Heart left ventricle (tissue), 16 donors: ENCODE measurements at regions not wholly inside any gene's neighbourhood (a gene's known extent, or its start where the extent isn't known, plus 50 kb on each side); places are given as distances from the start of the nearest gene placed in this dataset.

ENCODE experiments used
- ATAC-seq, 4 donors: fragments of 200-7000 bp; cut with Tn5 transposase; one replicate each; pipeline ENCODE4 v1.9.1; 2020 to 2022; ENCODE audit warnings: moderate library complexity in 4 of 4, mild to moderate bottlenecking in 3 of 4, moderate number of reproducible peaks in 1 of 4
- DNase-seq, 5 donors: peaks; one replicate each; pipeline ENCODE4 v3.0.0-alpha.2; 2020
- H3K27ac ChIP-seq, 12 donors: fragments of 200-600 bp; sonication (generic) in 4 of 12; one replicate each; pipeline versions ENCODE4 v1.5.0 to v1.8.0; 2016 to 2022; ENCODE audit warnings: mild to moderate bottlenecking in 2 of 12
- H3K27me3 ChIP-seq, 9 donors: fragments of 200-600 bp; sonication (generic) in 2 of 9; one replicate each; pipeline versions ENCODE4 v1.5.1 to v1.8.0; 2016 to 2022; ENCODE audit warnings: mild to moderate bottlenecking in 3 of 9
- H3K36me3 ChIP-seq, 9 donors: fragments of 200-600 bp; sonication (generic) in 2 of 9; one replicate each; pipeline versions ENCODE4 v1.5.0 to v1.8.0; 2018 to 2022; ENCODE audit warnings: mild to moderate bottlenecking in 2 of 9
- H3K4me1 ChIP-seq, 12 donors: fragments of 200-600 bp; sonication (generic) in 4 of 12; one replicate each; pipeline versions ENCODE4 v1.5.0 to v1.8.0; 2016 to 2022; ENCODE audit warnings: mild to moderate bottlenecking in 3 of 12
- H3K4me3 ChIP-seq, 12 donors: fragments of 200-600 bp; sonication (generic) in 4 of 12; one replicate each; pipeline versions ENCODE4 v1.5.0 to v1.8.0; 2017 to 2022; ENCODE audit warnings: mild to moderate bottlenecking in 9 of 12, moderate library complexity in 4 of 12
- H3K9me3 ChIP-seq, 12 donors: fragments of 200-600 bp; sonication (generic) in 4 of 12; one replicate each; pipeline versions ENCODE4 v1.5.0 to v1.8.0; 2016 to 2022; ENCODE audit warnings: mild to moderate bottlenecking in 1 of 12
- POLR2A ChIP-seq, 2 donors: fragments of 450-650 bp; IDR thresholded peaks; one replicate each; pipeline ENCODE4 v1.6.1; 2017; ENCODE audit warnings: antibody characterized with exemption in 2 of 2, mild to moderate bottlenecking in 2 of 2, moderate library complexity in 2 of 2
- WGBS, 4 donors: extraction: QIAGEN DNeasy Blood & Tissue Kit in 2 of 4; methylation state at CpG; one replicate each; pipeline versions ENCODE4 v1.1.5 to v1.1.7; 2013 to 2018; 5-methylcytosine and 5-hydroxymethylcytosine counted together
- intact Hi-C, 10 donors: fragments of 100-400 bp; cut with DNase I; formaldehyde crosslinking; loops; one replicate each; pipeline versions ENCODE4 v1.11.1 to v1.14.2; 2022
- TF ChIP-seq, protein P1 (sequence below), 12 donors: fragments of 200-600 bp; sonication (generic) in 4 of 12; IDR thresholded peaks; one replicate each; pipeline versions ENCODE4 v1.5.0 to v1.8.0; 2018 to 2022; ENCODE audit warnings: antibody characterized with exemption in 12 of 12, mild to moderate bottlenecking in 5 of 12
- donor health status: ischemic (EF 13 %, LVEDD 7.1; RV severe dilation, severe dysfunction).
- donor health status: healthy with polysubstance abuse.
- donor health status: DM: no; HTN: yes; CAD: no.
- donor health status: DM: no; HTN: no; CAD: no.
- donor health status: ischemic (EF 25% LVEDD 6.9; RV normal size, moderate dysfunction).
- donor health status: ischemic (EF 25% LVEDD 5.7; RV mildly dilated, moderate dysfunction).
- donor health status: healthy.
- donor health status: DM: yes; HTN: yes; CAD: no.
- donor health status: ischemic (EF 35%, LVEDD 5.7; RV mildly dilated, moderate dysfunction).
- donor health status: nonischemic (EF 11% LVEDD 7.7; RV severe dilation, severe dysfunction).
- donor health status: DM: yes; HTN: yes; CAD: no.
- donor health status: PGD.
- donor health status: ischemic (EF 29% LVEDD 5.4; RV normal size, mild dysfunction).
- donor health status: nonischemic (EF 23%, LVEDD 6.1; RV moderate dilation, normal function).

DNA sequence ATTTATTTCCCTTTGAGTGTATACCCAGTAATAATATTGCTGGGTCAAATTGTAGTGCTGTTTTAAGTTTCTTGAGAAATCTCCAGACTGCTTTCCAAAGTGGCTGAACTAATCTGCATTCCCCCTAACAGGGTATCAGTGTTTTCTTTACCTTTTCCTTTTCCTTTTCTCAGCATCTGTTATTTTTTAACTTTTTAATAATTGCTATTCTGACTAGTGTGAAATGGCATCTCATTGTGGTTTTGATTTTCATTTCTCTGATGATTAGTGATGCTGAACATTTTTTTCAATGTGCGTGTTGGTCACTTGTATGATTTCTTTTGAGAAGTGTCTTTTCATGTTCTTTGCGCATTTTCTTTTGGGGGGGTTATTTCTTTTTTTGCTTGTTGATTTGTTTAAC, 374.9 kb upstream of the BRINP3 start:
- H3K9me3 ChIP-seq = peaks cover 0 to 11% (median 0%) of the 10 kb centered on the region in 12 donors
- H3K27ac ChIP-seq = no peak overlapping the region
- 93 to 98% (median 96%) methylated on average over 2 of the region's 2 CpGs for WGBS, 4 donors
- no peaks in the 10 kb centered on the region for H3K36me3 ChIP-seq
- no peaks in the 10 kb centered on the region for H3K4me1 ChIP-seq
- TF ChIP-seq, protein P1, sequence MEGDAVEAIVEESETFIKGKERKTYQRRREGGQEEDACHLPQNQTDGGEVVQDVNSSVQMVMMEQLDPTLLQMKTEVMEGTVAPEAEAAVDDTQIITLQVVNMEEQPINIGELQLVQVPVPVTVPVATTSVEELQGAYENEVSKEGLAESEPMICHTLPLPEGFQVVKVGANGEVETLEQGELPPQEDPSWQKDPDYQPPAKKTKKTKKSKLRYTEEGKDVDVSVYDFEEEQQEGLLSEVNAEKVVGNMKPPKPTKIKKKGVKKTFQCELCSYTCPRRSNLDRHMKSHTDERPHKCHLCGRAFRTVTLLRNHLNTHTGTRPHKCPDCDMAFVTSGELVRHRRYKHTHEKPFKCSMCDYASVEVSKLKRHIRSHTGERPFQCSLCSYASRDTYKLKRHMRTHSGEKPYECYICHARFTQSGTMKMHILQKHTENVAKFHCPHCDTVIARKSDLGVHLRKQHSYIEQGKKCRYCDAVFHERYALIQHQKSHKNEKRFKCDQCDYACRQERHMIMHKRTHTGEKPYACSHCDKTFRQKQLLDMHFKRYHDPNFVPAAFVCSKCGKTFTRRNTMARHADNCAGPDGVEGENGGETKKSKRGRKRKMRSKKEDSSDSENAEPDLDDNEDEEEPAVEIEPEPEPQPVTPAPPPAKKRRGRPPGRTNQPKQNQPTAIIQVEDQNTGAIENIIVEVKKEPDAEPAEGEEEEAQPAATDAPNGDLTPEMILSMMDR (IDR thresholded peaks at IDR 0.05) = no peak
- no peak for TF ChIP-seq POLR2A (IDR thresholded peaks at IDR 0.05)
- no peaks in the 10 kb centered on the region for H3K27me3 ChIP-seq
- H3K4me3 ChIP-seq = no peak overlapping the region
- intact Hi-C loops = no loop called here
- ATAC-seq (no peak), DNase-seq (no peak)

DNA sequence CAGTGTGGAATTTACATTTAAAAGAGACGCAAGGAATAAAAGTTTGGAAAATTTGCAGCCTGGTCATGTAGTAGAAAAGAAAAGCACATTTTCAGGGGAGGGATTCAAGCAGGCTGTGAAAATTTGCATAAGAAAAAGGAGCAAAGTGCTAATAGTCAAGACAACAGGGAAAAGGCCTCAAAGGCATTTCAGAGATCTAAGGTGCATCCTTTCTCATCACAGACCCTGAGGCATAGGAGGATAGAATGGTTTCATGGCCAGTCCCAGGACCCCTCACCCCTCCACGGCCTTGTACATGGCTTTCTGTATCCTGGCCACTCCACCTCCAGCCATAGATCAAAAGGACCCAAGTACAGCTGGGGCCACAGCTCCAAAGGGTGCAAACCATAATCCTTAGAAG, 380.5 kb upstream of the BRINP3 start:
- TF ChIP-seq, protein P1 (IDR thresholded peaks at IDR 0.05) = no peak
- no peak for TF ChIP-seq POLR2A (IDR thresholded peaks at IDR 0.05)
- Histone ChIP-seq H3K36me3 (no peaks in the 10 kb centered on the region), H3K27ac (no peak overlapping the region), H3K9me3 (peaks cover 0 to 12% (median 0%) of the 10 kb centered on the region in 12 donors), H3K4me3 (no peak overlapping the region), H3K4me1 (no peaks in the 10 kb centered on the region), H3K27me3 (no peaks in the 10 kb centered on the region)
- 78 to 89% (median 86%) methylated on average over 2 of the region's 2 CpGs for WGBS, 4 donors
- no peak for ATAC-seq
- no peak for DNase-seq
- intact Hi-C loops = no loop called here

DNA sequence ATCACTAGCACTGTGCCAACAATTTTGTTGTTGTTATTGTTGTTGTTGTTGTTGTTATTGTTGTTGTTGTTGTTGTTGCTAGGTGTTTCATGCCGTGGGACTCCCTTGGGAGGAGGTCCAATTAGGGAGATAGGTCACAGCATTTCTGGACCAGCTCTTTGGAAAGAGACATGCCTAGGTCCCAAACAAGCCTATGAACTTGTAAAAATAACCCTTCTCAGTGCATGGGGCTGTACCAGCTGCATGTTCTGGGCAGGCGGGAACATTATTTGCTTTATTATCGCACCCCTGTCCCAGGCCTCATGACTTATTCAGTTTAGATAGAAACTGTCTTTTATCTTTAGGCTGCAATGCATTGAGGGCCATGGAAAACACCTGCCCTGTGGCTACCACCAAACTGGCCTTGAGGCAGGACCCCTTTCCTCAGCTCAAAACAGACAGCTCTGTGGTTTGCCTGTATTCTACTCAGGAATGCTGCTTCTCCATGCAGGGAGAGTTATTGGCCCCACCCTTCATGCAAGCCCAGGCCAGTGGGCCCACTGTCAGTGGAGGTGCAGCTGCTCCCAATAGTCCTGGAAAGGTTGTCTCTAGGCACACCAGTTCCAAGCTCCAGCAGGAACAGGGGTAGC, 386.5 kb upstream of the BRINP3 start:
- no peak for TF ChIP-seq POLR2A (IDR thresholded peaks at IDR 0.05)
- TF ChIP-seq, protein P1 (IDR thresholded peaks at IDR 0.05) = no peak
- DNase-seq (no peak), ATAC-seq (peak in 2 of 4 donors; percentile 41 to 58)
- Histone ChIP-seq H3K36me3 (no peaks in the 10 kb centered on the region), H3K27me3 (no peaks in the 10 kb centered on the region), H3K27ac (no peak overlapping the region), H3K4me3 (no peak overlapping the region), H3K9me3 (peaks cover 0 to 6% (median 0%) of the 10 kb centered on the region in 12 donors), H3K4me1 (no peaks in the 10 kb centered on the region)
- WGBS, 4 donors = 51 to 78% (median 70%) methylated on average over 3 of the region's 3 CpGs
- intact Hi-C loops = no loop called here

DNA sequence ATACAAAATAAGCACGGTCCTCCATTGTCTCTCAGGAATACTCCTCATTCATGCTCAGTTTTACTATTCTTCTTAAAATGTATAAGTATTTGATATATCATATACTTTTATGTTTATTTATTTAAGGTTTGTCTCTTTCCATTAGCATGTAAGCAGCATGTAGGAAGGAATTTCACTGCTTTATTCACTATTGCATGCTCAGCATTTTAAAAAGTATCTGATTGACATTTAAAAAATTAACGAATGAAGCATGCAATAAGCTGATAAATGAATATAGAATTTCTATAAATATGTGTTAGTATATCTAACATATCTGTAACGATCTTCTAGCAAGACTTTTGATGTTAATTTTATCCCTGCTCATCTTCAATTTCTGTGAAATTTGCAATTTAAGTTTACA, 402.7 kb upstream of the BRINP3 start:
- intact Hi-C loops = no loop called here
- DNase-seq (no peak), ATAC-seq (no peak)
- no peak for TF ChIP-seq POLR2A (IDR thresholded peaks at IDR 0.05)
- TF ChIP-seq, protein P1 (IDR thresholded peaks at IDR 0.05) = no peak
- Histone ChIP-seq H3K9me3 (no peaks in the 10 kb centered on the region), H3K27ac (no peak overlapping the region), H3K4me1 (no peaks in the 10 kb centered on the region), H3K4me3 (no peak overlapping the region), H3K36me3 (no peaks in the 10 kb centered on the region), H3K27me3 (no peaks in the 10 kb centered on the region)
- 58 to 68% (median 64%) methylated on average over 3 of the region's 3 CpGs for WGBS, 4 donors
